ENCODE measurements at regions not wholly inside any gene's neighbourhood (a gene's known extent, or its start where the extent isn't known, plus 50 kb on each side); places are given as distances from the start of the nearest gene placed in this dataset.

DNA sequence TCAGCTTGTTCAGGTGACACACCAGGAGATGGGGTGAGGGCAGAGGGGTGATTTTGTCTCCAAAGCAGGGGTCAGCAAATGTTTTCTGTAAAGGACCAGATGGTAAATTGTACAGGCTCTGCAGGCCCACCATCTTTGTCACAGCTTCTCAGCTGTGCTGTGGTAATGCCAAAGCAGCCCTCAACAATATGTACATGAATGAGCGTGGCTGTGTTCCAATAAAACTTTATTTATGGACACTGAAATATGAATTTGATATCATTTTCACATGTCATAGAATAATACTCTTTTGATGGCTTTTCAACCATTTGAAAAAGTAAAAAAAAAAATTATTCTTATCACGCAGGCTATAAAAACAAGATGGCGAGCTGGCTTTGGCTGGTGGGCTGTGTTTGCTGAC lies 206.4 kb upstream of the RPL38 start:
- DNase-seq (ENCODE audit: extremely low read depth, low read depth): no peak

DNA sequence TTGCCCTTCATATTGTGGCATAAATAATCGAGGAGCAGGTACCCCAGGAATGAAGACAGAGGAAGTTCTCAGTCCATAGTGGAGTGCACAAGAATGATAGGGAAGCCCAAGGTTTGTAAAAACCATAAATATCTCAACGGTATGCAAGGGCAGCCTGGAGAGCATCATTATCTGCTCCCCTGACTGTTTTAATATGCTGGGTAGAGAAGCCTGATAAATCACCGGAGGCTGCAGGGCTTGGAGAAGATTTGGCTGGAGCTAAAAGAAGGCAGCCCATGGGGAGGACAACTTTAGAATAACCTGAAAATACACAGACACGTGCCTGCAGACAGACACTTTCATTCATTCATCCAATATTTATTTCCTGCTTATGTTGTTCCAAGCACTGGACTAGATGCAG lies 205.2 kb upstream of the RPL38 start:
- no peak for DNase-seq (ENCODE audit: extremely low read depth, low read depth)

DNA sequence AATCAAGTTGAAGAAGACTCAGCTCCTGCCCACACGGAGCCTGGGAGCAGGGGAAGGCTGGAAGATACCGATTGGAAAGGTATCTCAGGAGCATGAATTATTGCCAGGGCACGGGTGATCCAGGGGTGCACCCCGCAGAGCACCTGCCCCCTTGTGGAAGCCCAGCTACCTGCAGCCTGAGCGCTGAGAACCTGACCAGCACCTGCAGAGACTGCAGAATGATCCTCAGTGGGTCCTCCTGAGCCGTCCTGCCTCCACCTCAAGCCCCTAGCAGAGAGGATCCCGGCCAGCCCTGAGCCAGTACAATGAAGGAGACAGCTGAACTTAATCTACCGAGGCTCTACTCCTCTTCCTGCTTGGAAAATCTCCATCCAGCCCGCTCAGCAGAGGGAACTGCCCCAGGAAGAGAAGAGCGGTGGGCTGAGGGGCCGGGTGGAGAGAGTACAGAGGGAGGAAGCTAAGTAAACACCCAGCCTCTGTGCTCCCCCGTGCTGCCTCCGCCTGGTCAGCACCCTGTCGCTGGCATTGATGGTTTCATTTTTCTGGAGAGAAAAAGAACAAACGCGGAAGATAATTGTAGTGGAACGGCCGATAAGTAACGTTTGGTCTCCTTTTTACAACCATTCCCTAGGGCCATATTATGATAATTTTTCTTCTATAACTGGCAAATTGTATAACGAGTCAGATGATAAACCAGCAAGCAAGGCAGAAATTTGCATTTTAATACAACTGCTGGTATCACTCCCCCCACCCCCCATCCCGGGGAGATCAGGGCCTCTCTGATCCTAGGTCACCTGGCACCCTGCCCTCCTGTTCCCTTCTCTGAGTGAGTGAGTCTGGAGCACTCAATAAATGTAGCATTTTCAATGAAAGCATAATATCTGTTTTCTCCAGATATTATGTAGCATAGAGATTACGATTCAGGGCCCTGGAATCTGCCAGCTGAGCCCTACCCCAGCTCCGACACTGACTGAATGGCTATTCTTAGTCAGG lies 204.5 kb upstream of the RPL38 start:
- no peak for DNase-seq (ENCODE audit: extremely low read depth, low read depth)

DNA sequence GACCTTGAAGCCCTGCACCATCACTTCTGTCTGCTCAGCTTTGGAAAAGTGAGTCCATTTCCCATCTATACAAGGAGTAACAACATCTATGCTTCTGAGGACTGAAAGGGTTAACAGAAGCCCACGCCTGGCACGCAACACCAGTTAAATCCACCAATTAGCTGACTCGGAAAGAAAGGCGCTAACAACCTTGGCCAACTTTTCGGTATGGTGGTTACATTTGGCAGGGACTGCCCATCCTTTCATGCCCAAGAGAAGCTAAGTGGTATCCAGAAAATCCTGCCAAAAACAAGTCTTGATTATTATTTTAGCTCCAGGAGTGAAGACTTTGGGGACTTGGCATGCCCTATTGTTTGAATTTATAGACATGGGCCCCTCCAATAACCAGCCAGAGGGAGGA lies 202.3 kb upstream of the RPL38 start:
- DNase-seq (ENCODE audit: extremely low read depth, low read depth): no peak

DNA sequence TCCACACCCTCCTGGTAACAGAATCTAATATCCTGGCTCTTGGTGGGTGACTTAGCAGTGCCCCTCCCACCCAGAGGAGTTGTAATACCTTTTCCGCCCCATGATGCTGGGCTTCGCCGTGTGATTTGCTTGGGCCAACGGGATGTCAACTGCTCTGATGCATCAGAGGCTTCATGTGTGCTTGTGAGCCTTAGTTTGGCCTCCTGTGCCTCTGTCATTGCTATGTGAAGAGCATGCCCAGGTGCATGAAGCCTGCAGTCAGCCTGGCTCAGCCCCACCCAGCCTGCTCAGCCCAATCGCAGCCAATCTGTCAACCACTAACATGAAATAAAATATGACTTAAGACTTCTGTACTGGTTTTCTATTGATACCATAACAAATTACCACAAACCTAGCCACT lies 201.2 kb upstream of the RPL38 start:
- no peak for DNase-seq (ENCODE audit: extremely low read depth, low read depth)

DNA sequence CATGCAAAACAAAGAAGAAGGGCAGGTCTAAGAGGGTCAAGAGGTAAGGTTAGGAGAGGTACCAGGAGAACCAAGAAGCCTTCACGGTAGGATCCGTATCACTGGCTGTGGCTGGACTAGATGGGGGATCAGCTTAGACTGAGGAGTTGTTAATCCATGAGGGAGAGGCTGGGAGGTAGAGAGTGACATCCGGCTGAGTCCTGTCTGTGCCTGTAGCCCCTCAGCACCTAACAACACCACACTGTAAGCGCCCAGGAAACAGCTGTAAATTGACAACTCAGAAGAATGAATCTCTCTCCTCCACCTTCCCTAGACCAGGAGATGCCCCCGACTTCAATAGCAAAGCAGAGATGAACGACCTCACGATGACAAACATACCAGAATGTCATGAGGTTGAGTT lies 199.4 kb upstream of the RPL38 start:
- no peak for DNase-seq (ENCODE audit: extremely low read depth, low read depth)

DNA sequence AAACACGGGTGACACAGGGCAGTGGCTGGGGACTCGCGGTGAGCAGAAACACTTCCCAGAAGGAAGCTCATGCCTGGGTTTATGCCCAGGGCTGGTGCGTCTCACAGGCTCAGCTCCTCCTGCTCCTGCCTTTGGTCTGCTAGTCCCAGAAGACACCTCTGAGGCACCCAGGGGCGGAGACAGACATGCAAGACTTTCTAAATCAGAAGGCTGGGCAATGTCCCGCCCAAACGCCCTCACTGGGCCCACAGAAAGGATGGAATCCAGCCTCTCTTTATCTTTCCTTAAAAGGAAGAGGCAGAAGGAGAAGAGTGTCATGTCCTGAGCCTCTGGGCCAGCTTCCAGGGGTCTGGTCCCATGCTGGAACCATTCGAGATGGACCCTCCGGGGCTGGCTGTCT lies 197.7 kb upstream of the RPL38 start:
- DNase-seq (ENCODE audit: extremely low read depth, low read depth): no peak

DNA sequence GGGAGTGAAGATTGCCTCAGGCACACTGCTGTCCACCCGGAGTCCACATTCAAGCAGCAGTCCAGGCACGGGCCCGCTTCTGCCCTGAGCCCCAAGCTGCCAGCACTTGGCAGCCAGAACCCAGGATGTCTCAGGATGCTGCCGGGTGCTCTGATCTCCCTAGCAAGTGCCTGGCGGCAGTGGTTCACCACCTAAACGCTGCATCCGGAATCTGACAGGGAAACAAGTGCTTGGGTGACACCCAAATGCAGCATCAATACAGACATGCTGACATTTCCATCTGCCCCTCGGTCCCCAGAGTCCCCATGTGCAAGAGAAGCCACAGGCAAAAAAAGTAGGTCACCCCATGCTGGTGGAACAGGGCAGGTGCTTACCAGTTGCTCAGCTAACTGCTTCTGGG lies 197.1 kb upstream of the RPL38 start:
- DNase-seq (ENCODE audit: extremely low read depth, low read depth): no peak

DNA sequence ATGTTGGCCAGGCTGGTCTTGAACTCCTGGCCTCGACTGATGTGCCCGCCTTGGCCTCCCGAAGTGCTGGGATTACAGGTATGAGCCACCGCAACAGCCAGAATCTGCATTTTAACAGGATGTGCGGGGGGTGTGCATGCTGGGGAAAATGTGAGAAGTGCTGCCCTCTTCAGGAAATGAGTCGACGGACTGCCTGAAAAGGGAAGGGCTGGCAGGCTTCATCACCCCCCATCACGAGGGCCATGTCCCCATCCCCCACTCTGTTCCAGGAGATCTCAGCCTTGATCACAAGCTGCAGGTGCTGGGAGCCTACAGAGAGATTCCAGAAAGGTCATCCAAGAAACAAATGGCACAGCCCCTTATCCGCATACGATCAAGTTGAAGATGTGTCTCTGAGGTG lies 195.3 kb upstream of the RPL38 start:
- peak; percentile 14 for DNase-seq (ENCODE audit: extremely low read depth, low read depth)

DNA sequence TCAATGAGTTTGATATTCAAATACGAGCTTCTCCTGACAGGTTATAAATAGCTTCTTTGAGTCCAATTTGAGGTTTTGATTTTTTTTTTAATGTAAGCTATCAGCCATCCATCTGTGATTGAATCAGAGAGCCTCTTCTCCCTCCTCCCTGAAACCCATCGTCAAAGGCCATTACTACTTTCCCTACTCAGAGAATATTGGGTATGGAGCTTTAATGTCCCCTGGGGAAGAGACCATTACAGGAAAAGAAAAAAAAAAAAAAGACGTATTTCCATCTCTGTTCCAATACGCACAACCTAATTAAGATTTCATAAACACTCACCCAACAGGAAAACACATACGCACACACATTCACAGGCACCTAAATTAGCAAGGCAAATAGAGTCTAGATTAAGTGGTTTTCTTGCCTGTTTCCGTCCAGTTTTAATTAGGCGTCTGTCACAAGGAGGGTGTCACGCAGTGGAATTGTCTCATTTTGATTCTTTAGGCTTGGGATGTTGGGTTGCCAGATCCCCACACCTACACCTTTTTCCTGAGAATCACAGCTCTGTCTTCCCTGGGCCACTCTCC lies 194.3 kb upstream of the RPL38 start:
- no peak for DNase-seq (ENCODE audit: extremely low read depth, low read depth)

DNA sequence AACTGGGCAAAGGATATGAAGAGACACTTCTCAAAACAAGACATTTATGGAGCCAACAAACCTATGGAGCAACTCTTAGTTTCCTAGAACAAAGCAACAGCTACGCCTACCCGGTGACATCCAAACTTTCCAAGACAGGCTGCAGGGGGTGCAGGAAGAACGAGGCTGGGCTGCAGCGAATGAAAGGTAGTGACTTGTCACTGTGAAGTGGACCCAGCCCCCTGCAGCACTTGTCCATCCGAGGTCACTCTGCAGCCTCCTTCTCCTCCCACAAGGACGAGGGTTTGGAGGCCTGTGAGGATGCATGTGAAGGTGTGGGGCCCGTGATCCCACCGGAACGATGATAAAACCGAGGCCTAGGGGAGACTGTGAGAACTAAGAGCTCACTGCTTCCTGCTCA lies 192.6 kb upstream of the RPL38 start:
- no peak for DNase-seq (ENCODE audit: extremely low read depth, low read depth)

DNA sequence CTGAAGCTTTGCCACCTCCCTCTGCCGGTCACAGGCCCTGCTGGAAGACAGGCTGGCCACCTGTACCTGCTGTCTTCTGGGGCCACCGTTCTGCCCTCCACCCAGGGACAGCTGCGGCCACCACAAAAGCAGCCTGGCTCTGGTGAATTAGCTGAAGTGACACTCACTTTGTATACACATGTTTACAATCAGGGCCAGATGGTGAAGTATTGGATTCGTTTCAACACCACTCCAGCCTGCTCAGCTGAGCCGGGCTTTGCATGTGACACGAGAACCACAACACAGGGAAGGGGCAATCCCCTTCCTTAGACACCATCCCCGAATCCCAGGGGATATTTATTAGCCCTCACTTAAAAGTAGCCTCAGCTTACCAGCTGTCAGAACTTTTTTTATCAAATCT lies 191.5 kb upstream of the RPL38 start:
- no peak for DNase-seq (ENCODE audit: extremely low read depth, low read depth)

DNA sequence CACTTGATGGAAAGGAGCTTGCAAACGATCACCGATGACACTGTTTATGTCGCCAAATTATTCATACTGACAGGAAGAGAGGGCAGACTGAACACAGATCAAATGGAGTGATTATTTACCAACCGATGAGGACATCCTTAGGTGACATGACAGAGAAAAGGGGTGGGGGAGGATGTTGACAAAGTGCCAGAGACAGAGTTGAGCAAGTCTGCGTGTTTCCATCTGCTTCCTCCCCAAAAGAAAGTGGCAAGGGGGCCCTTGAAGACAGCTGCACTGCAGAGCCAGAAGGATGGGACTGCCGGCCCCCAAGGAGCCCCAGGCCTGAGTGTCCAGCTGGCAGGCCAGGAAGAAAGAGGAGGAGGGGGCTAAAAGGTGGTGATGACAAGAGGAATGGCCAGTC lies 191.0 kb upstream of the RPL38 start:
- DNase-seq (ENCODE audit: extremely low read depth, low read depth): no peak

DNA sequence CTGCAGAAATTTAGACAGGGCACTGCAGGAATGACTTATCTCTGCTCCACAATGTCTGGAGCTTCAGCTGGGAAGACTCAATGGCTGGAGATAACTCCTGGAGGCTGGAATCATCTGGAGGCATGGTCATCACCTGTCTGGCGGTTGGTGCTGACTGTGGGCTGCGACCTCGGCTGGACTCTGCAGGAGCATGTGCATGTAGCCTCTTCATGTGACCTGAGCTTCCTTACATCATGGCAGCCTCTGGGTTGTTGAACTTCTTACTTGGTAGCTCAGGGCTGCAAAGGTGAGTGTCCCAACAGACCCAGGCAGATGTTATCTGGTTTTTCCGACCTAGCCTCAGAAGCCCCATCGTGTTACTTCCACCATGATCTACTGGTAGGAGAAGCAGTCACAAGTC lies 188.2 kb upstream of the RPL38 start:
- DNase-seq (ENCODE audit: extremely low read depth, low read depth): no peak

DNA sequence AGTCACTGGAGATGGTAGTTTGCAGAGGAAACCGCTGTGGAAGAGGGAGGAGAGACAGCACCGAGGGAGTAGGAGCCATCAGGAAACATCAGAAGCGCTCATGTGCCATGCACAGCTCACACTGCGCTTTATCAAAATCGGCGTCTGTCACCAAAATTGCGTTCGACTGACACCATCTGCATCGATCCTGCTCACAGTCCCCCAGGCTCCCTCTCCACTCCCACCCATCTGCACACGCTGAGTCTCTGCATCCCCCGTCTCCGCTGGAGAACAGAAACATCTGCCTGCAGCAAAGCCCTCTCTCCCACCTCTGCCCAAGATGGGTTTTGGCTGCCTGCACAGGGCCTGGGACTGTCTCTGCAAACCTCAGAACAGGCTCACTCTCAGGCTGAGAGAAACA lies 187.5 kb upstream of the RPL38 start:
- no peak for DNase-seq (ENCODE audit: extremely low read depth, low read depth)

DNA sequence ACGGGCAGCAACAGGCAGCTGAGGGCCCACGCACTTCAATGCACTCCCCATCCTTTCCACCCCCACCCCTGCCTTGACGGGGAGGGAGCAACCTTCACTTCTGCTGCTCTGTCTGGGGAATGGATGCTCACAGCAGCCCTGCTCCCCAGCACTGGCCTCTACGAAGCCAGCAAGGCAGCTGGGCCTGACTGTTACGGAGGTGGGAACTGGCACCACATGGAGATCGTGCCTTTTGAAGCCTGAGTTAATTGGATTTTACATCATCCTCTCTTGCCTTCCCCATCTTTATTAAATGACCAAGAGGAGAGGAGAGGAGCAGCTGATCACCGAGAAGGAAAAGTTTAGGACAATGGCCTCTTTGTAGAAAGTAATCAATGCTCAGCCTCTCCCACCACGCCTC lies 187.0 kb upstream of the RPL38 start:
- no peak for DNase-seq (ENCODE audit: extremely low read depth, low read depth)

DNA sequence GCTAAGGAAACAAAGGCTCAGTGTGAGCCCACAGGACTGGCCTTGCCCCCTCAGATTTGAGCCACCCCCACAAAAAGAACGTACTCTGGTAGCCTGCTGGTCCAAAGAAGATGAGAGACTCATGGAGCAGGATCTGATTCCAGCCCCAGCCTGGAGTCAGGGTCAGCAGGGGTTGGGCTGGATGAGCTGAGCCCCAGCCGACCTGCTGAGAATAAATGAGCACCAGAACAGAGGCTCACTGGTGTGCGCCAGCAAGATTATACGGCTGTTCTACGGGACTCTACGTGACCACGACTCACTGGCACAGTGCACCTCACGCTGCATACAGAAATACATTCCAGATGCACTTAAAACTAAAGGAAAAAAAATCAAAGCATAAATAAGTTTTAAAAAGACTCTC lies 186.0 kb upstream of the RPL38 start:
- no peak for DNase-seq (ENCODE audit: extremely low read depth, low read depth)

DNA sequence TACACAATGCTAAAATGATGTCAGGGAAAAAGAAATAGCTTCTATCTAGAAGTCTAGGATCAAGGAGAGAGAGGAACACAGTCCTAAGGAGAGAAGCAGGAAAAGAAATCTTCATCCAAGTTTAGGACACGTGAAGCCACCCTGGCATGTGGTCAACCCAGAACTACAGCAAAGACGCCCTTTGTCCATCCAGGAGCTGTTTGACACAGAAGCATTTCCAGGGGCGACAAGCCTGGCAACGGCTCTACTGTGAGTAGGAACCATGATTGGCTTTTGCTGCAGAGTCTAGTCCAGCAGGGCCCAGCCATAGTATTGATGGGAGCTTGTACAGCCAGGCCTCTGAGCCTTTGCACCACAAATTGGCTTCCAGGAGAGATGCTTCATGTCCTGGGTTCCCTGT lies 185.4 kb upstream of the RPL38 start:
- DNase-seq (ENCODE audit: extremely low read depth, low read depth): no peak

DNA sequence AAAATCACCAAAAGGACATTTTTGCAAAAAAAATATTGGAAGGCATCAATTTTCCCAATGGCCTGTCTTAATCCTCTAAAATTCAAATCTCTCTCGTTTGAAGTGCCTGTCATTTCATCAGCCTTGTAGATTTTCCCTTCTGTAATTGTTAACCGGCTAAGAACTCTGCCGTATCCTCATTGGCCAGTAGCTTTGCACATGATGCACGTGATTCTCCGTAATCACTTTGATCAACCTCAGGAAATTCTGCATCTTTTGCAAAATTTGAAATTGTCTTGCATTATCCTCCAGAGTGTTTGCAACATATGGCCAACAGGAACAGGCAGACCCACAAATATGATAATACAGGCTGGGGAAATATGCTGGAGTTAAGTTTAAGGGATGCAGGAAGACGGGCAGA lies 184.2 kb upstream of the RPL38 start:
- DNase-seq (ENCODE audit: extremely low read depth, low read depth): no peak

DNA sequence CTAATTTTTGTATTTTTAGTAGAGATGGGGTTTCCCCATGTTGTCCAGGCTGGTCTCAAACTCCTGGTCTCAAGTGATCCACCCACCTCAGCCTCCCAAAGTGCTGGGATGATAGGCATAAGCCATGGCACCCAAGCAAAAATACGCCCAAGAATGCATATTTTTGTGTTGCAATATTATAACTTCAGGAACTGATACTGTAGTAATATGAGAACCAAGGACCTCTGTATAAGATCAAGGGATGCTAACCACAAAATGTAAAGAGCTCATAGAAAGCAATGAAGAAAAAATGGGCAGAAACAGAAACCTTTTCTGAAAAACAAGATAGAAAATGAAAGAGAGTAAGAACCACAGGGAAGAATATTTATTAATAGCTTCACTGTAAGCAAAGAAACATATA lies 183.6 kb upstream of the RPL38 start:
- DNase-seq (ENCODE audit: extremely low read depth, low read depth): no peak

DNA sequence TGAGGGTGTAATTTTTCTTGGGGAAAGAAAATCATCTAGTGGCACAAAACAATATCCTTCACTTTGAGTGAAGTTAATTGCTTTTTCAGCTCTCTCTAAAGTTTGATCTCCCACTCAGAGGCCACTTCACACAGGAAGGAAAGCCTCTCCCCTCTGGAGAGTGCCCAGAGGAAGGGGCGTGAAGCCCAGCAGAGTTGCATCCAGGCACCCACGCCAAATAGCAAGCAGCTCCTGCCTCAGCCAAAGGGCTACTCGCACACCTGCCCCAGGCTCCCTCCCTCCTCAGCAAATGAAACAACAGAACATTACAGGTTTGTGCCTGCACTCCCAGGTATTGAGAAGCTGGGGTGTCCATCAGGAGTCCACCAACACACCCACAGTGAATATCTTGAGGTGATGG lies 183.0 kb upstream of the RPL38 start:
- no peak for DNase-seq (ENCODE audit: extremely low read depth, low read depth)

DNA sequence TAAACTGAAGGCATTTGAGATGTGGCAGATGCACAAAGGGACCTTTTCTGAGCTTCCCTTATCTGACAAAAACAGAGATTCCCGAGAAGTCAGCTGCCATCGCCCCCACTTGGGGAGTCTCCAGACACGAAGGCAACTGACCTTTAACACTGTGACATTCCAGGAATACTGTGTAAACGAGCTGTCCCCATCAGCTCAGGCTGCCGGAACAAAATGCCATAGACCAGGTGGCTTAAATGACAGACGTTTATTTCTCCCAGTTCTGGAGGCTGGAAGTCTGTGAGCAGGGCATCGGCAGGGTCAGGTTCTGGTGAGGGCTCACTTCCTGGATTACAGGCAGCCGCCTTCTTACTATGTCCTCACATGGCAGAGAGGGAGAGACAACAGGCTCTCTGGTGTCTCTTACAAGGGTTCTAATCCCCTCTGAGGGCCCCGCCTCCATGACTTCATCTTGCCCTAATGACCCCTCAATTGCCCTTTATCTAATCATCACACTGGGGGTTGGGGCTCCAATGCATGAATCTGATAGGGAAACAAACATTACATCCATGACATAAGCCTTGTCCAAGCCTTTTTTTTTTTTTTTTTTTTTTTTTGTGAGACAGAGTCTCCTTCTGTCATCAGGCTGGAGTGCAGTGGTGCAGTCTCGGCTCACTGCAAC lies 178.5 kb upstream of the RPL38 start:
- no peak for DNase-seq (ENCODE audit: extremely low read depth, low read depth)
